Urothelium cell line (cell line): ENCODE measurements at regions not wholly inside any gene's neighbourhood (a gene's known extent, or its start where the extent isn't known, plus 50 kb on each side); places are given as distances from the start of the nearest gene placed in this dataset.

Source experiments
- DNase-seq: peaks from one replicate; pipeline ENCODE4 v3.0.0; 2011; ENCODE audit warnings: low spot score, mixed read lengths
- FAIRE-seq: peaks from 2 replicates; lab custom pipeline; 2011; peaks lifted over from hg19 to GRCh38; lab: Jason Lieb, UNC

DNA sequence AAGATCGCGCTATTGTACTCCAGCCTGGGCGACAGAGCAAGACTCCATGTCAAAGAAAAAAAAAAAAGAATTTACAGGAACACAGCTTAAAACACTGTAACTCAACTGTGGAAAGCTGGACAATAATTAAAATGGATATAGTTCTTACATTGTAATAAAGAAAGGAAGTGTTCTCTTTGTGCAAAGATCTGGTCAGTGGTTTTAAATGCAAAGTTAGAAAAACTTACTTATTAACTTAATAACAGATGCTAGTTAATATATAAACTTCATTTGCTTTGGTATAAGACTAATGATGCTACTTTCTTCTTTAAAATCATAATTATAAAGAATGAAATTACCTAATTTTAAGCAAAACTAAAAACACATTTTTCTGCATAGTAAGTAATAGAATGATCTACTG lies 2024.1 kb upstream of the TENM3 start:
- DNase-seq (no peak), FAIRE-seq (no peak)

- FAIRE-seq (no peak), DNase-seq (no peak)
These were observed 2017.2 kb upstream of the TENM3 start for GRCh38 chr4:180225977-180226376.

DNA sequence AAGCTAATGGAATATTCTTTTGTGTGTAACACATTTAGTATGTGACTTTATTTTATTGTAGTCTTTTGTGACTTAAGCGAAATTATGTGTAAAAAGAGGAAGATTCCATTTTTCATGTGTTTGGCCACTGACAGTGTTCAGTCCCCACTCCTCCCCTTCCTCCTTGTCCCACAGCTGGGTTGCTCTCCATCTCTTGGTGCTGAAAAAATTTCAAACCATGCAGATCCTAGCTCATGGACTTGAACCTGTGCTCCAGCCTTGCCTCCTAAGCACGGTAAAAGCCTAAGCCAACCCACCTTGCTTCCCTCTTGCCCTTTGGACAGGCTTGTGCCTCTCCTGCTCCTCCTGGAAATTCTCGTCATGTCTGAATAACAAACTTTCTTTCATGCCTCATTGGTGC lies 2008.5 kb upstream of the TENM3 start:
- DNase-seq = no peak
- no peak for FAIRE-seq

DNA sequence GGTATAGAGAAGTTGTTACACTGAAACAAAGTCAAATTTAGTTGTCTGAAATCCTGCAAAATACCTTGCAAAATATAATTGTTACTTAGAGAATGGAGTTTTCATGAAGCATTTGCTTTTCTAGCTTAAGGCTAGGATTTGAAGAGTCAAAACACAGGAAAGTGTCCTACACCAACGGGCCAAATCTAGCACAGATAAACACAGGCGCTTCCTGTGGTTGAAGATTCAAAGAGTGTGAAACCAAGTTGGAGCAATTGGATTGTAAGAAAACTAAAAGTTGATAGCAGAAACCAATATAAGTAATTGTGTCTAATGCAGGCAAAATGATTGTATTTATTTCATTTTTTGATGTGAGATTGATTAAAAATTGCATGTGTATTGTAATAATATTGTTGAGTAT lies 2002.5 kb upstream of the TENM3 start:
- no peak for FAIRE-seq

DNA sequence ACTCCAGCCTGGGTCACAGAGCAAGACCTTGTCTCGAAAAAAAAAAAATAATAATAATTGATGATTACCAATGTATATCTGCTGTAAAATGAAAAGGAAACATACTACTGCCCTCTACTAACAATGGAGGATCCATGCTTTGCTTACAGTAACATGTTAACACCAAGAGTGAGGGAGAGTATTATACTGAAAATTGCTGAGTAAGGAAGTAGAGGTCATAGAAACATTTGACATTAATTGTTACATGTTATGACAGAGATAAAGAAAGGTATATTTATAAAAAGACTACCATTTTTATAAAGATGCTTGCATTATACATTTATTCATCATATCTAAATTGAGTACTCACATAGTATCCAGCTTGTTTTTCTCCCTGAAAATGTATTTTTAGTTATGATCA lies 1989.8 kb upstream of the TENM3 start:
- FAIRE-seq (no peak), DNase-seq (no peak)

More for the DNA sequence above, 2002.5 kb upstream of the TENM3 start:
- DNase-seq = no peak

- DNase-seq = no peak
- FAIRE-seq = no peak
These were observed 1981.9 kb upstream of the TENM3 start for GRCh38 chr4:180261346-180261745.

DNA sequence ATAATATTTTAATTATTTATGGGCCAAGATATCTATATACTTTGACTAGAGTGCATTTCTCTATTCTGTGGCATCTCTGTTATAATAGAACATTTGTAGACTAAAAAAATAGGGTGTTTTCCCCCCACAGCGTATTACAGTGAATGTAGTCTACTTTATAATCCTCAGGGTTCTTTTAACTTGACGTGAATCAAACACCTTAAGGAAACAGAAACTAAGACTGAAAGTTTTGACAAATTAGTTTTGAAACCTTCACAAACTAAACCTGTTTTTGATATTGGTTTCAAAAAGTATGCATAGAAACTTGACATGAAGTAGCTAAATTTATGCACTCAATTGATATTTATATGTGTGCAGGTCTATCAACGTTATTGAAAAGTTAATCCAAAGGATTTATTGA lies 1963.1 kb upstream of the TENM3 start:
- DNase-seq (no peak), FAIRE-seq (no peak)

DNA sequence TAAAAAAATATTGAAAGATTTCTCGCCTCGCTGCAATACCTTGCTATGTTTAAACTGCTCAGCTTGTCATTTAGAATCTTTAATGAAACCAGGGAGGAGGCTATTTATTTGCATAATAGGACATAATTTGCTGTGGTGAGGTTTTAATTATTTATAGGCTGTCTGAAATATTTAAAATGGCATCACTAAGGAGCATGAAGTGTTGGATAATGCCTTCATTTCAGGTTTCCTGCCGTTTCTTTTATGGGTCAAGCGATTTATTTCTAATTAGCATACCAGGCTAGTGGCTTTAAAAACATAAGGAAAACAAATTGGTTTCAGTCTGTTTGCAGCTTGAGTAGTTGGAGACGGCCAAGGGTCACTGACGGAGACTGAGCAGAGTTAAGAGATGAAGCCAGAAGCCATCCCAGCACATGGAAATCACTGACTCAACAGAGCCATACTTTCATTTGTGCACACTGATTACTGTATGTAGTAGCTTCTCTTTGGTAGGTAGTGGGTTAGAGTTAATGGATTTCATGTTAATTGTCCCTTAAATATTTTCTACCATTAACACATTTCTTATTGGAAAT lies 1962.4 kb upstream of the TENM3 start:
- FAIRE-seq = no peak
- DNase-seq = no peak

- FAIRE-seq (no peak), DNase-seq (no peak)
These were observed 1961.5 kb upstream of the TENM3 start for GRCh38 chr4:180281724-180282123.

GRCh38 chr4:180284267-180284666 lies 1958.9 kb upstream of the TENM3 start:
- DNase-seq (no peak), FAIRE-seq (no peak)

DNA sequence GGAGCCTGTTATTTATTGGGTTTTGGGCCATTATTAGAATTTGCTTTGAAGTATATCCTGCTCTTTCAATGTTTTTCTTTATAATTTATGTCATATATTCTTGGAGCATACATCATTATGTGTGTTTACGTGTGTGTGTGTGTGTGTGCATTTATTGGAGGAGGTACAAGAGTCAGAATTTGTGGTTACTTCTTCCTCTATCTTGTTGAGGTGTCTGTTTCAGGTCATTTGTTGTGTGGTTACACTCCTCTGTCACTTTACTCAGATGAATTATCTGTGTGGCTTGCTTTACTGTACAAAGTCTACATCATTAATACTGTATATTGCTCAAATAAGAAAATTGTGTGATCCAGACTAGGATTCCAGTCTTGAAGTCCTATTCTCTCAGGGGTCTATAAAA lies 1957.4 kb upstream of the TENM3 start:
- no peak for DNase-seq
- FAIRE-seq = no peak

DNA sequence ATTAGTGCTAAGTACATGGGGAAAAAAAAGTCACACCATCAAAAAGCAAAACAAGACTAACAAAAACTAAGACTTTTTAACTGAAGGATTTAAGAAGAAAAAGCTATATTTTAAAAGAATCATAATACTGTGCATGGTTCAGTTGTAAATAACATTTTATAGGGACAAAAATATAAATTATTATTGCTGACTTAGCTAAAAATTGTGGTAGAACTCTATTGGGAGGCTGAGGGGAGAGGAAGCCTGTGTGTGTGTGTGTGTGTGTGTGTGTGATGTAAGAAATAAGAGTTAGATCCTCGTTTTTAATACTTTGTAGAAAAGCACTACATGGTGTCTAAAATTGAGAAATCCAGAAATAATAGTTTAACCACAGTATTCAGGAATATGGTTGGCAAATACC lies 1950.9 kb upstream of the TENM3 start:
- DNase-seq (no peak), FAIRE-seq (no peak)

GRCh38 chr4:180296036-180296599 lies 1947.1 kb upstream of the TENM3 start:
- DNase-seq = no peak
- no peak for FAIRE-seq

DNA sequence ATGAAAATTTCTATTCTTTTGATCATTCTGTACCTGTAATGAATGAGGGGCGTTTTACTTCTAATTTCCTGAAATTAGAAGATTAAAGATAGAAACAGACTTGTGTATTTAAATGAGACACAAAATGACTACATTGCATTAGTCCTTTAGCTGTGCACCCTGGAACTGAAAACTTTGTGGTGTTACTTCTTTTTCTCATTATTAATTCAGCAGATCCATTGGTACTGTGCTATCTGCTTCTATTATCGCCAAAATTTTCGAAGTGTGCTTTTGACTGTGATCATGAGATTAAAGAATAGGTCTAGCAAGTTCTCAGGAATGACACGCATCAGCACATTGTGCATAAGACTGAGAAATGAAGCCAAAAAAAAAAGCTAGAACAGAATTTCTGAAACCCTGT lies 1938.9 kb upstream of the TENM3 start:
- DNase-seq (no peak), FAIRE-seq (no peak)

DNA sequence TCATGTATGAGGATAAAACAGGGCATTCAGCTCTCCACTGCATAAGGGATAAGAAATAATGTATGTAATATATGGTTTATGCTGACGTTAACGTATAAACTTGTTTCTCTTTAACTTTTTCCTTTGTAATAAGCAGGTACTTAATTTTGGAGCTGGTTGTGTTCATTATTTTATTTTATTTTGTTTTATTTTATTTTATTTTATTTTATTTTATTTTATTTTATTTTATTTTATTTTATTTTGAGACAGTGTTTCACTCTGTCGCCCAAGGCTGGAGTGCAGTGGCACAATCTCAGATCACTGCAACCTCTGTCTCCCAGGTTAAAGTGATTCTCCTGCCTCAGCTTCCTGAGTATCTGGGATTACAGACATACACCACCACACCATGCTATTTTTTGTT lies 1932.6 kb upstream of the TENM3 start:
- DNase-seq (no peak), FAIRE-seq (no peak)

DNA sequence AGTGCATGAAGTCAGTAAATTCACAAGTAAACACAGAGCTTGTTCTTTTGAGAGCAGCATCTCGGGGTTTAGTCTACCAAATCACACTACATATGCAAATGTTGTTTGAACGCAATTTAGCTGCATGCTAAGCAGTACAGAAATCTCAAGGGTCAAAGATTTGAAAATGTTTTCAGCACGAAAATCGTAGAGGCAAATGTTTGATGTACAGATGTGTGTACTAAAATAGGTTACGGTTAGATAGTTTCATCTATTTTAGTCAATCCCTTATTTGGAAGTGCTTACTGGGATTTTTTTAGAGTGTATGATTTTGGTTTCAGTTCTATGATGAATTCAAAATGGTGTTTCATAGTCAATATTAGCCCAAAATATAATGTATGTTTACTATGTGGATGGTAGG lies 1928.2 kb upstream of the TENM3 start:
- FAIRE-seq = no peak
- no peak for DNase-seq

DNA sequence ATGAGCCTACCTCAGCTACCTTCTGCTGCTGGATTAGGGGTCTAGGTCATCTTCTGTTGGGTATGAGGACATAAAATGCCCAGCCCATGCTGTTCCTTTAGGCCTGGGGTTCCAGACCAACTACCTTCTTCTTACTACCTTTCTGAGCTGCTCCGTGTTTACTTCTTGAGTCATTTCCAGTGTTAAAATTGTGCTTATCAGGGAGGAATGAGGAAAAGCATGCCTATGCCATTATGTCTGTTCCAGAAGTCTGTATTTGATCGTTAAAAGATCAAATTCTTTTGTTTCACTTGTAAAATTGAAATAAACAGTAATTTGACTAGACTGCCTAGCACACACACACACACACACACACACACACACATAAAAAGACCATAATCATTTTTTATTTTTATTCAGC lies 1912.7 kb upstream of the TENM3 start:
- DNase-seq = no peak
- FAIRE-seq = no peak

DNA sequence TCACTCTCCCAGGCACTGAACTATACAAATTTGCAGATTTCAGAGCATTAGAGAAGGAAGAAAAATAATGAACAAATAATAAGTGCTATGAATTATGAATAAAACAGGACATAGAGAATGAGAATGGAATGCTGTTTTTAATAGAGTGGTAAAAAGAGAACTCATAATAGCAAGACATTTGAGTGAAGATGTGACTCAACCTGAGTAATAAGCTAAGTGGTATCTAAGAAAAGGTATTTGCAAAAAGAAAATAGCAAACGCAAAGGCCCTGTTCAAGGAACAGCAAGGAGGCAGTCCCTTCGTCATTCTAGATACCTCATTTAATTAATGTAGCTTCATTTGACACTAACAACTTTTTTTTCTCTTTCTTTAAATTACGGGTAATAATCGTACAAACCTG lies 1910.0 kb upstream of the TENM3 start:
- no peak for FAIRE-seq
- no peak for DNase-seq

DNA sequence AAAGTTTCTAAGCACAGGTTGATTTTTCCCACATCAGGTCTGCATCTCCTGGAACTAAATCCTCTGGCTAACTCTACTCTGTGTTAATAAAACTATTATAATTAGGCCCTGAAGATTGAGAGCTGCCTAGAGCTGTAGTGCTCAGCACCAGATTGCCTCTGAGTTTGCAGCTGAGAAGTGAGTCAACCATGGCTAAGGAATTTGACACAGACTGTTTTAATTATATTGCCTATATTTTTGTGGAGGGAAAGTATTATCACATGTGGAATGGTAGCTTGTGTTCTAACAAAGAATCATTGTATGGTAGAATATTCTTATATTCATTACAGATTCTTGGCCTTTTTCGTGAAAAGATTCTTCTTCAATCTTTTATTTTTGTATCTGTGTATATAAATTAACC lies 1907.6 kb upstream of the TENM3 start:
- no peak for FAIRE-seq

DNA sequence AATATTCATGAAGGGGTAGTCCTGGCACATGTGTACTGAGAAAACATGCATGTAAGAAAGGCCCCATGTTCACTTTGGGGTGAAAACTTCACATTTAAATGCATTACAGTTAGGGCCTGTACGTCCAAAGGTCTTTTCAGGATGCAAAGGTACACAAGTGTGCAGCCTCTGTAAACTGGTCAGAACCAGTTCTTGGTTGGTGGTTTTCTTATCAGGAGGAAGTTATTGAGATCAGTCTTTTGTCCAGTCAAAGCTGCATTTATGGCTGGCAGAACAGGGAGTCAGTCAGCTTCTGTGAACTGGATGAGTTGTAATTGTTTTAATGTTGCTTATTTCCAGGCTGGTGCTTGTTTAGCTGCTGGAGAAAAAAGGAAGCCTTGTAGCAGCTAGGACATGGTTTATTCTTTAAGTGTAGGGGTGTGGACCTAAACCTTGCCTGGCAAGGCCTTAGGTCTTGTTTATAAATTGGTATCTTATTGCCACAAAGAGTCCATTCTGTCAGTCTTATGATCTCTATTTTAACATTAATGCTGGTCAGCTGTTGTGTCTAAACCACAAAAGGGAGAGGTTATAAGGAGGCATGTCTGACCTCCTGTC lies 1906.6 kb upstream of the TENM3 start:
- DNase-seq = no peak
- no peak for FAIRE-seq

More for the DNA sequence above, 1907.6 kb upstream of the TENM3 start:
- no peak for DNase-seq

GRCh38 chr4:180341926-180342325 lies 1901.3 kb upstream of the TENM3 start:
- no peak for DNase-seq

GRCh38 chr4:180350901-180351300 lies 1892.3 kb upstream of the TENM3 start:
- no peak for FAIRE-seq

More at GRCh38 chr4:180341926-180342325, 1901.3 kb upstream of the TENM3 start:
- no peak for FAIRE-seq

DNA sequence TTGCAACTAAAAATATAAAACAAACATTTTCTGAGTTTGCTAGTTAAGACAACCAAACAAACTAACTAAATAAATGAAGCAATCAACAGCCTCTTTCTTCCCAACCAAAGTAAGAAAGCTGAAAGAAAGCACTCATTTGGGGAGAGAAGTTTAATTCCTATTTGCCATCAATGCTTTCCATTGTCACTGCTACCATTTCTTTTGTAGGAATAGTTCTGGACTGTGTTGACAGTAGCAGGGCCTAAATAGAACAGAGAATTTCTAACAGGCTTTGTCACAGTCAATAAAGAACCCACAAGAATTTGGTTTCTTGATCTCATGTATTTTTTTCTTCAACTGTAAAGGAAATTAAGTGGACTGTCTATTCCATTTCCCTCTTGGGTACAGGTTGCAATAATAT lies 1886.4 kb upstream of the TENM3 start:
- FAIRE-seq (no peak), DNase-seq (no peak)

More at GRCh38 chr4:180350901-180351300, 1892.3 kb upstream of the TENM3 start:
- DNase-seq = no peak
